GM13976 (cell line): ENCODE measurements at regions not wholly inside any gene's neighbourhood (a gene's known extent, or its start where the extent isn't known, plus 50 kb on each side); places are given as distances from the start of the nearest gene placed in this dataset.
"Not testable (repeated sequence)": the region's sequence is repeated elsewhere in the genome, so short reads cannot be mapped to it uniquely, and the experiment has no call there.

Experiments
- DNase-seq: peaks from one replicate; pipeline ENCODE4 v3.0.0; 2012; ENCODE audit warnings: low spot score
- in situ Hi-C: fragments of 300-500 bp; cut with MboI; formaldehyde crosslinking; loops from one replicate; pipeline ENCODE4 v1.12.0; 2022; ENCODE audit warnings: low sequenced_read_pairs, mixed read lengths, inconsistent platforms; ENCODE audit not compliant: unreplicated experiment
- TF ChIP-seq, protein P1 (sequence below): IDR thresholded peaks from 2 replicates; pipeline ENCODE4 v1.5.1; 2012; ENCODE audit warnings: borderline replicate concordance, mild to moderate bottlenecking; ENCODE audit not compliant: insufficient read depth; ENCODE audit errors: extremely low read depth, missing control alignments, control extremely low read depth

DNA sequence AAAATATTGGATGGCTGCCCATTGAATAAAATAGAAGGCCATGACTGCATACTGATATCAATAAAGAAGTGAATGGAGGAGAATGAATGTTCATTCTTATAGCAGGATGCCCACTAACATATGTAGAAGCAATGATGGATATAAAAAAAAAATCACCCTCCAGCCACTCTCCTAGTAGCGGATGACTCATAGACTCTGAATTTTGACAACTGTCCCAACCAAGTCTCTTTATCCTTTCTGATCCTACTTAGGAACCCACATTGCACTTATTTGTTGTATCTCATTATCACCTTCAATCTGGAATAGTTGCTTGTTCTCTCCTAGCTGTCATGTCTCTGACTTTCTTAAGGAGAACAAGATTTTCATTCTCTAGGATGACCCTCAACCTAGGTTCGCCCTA is 429.9 kb downstream of the HS3ST3B1 start:
- TF ChIP-seq, protein P1, sequence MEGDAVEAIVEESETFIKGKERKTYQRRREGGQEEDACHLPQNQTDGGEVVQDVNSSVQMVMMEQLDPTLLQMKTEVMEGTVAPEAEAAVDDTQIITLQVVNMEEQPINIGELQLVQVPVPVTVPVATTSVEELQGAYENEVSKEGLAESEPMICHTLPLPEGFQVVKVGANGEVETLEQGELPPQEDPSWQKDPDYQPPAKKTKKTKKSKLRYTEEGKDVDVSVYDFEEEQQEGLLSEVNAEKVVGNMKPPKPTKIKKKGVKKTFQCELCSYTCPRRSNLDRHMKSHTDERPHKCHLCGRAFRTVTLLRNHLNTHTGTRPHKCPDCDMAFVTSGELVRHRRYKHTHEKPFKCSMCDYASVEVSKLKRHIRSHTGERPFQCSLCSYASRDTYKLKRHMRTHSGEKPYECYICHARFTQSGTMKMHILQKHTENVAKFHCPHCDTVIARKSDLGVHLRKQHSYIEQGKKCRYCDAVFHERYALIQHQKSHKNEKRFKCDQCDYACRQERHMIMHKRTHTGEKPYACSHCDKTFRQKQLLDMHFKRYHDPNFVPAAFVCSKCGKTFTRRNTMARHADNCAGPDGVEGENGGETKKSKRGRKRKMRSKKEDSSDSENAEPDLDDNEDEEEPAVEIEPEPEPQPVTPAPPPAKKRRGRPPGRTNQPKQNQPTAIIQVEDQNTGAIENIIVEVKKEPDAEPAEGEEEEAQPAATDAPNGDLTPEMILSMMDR = no peak
- in situ Hi-C loops = no loop called here

DNA sequence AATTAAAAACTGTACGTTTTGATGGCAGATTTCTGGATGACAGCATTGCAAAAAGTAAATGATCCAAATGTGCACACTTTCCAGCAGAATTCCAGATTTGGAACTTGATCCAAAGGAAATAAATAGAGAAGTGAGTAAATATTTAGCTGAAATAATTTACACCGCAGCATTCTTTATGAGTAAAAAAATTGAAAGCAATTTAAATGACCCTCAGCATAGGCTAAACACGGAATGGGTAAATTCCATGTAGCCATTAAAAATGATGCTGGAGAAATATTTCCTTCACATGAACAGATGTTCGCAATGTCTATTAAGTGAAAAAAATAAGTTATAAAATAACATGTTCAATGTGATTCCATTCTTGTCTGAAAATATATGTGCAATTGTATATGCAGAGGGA is 424.8 kb downstream of the HS3ST3B1 start:
- DNase-seq = no peak
- TF ChIP-seq, protein P1 = no peak
- in situ Hi-C loops = no loop called here

More for the DNA sequence above, 429.9 kb downstream of the HS3ST3B1 start:
- DNase-seq = no peak

DNA sequence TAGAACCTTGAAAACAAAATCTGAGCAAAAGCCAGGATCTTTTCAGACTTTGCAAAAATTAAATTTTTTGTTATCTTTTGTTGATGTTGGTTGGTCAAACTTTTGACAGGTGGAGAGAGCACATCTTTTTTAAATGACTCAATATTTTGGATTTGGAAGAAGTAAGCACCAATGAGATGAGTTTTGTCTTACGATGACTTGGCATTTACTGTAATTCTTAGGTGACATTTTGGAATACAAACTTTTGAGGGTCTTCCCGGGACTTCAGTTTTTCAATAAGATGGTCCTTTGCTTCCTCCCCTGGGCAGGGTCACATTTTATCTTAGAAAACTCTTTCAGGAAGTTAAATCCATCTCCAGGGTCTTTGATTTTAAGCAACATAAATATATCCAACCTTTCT is 423.9 kb downstream of the HS3ST3B1 start:
- DNase-seq = no peak
- TF ChIP-seq, protein P1 = no peak
- in situ Hi-C loops = no loop called here

DNA sequence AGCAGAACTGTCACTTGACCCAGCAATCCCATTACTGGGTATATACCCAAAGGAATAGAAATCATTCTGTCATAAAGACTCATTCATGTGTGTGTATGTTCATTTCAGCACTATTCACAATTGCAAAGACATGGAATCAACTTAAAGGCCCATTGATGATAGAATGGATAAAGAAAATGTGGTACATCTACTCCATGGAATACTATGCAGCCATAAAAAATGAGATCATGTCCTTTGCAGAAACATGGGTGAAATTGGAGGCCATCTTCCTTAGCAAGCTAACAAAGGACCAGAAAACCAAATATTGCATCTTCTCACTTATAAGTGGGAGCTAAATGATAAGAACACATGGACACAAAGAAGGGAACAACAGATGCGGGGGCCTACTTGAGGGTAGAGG is 422.5 kb downstream of the HS3ST3B1 start:
- in situ Hi-C loops, DNase-seq: not testable (repeated sequence)

DNA sequence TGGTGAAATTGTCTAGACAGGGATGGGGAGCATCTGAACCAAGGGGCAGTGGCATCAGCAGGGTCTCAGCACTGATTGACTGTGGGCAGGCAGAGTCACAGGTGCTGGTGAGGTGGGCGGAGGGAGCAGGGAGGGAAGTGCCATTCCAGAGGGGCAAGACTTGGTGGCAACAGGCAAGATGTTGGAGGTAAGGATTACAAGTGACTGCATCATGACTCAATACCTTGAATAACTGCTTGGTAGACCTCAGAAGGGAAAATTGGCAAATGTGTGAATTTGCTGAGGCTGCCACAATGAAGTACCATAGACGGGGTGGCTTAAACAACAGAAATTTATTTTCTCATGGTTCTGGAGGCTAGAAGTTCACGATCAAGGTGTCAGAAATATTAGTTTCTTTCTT is 419.1 kb downstream of the HS3ST3B1 start:
- TF ChIP-seq, protein P1 = no peak
- DNase-seq = no peak
- in situ Hi-C loops = no loop called here

DNA sequence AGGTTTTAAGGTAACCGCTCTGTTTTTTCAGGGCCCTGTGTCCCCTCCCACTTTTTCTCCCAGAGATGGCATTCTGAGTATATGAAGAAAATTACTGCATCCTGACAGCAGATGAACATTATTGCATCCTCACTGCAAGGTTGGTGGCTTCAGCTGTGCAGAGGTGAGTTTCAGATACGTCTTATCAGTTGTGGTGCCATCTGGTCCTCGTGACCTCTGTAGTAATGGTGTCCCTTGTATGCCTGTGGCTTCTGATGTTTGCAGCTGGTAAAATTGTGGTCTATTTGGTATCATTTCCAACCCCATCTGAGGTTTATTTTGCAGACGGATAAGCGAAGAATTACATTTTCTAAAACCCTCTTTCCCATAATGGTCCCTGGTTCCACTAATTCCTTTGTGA is 417.0 kb downstream of the HS3ST3B1 start:
- in situ Hi-C loops = no loop called here
- TF ChIP-seq, protein P1 = no peak
- no peak for DNase-seq

DNA sequence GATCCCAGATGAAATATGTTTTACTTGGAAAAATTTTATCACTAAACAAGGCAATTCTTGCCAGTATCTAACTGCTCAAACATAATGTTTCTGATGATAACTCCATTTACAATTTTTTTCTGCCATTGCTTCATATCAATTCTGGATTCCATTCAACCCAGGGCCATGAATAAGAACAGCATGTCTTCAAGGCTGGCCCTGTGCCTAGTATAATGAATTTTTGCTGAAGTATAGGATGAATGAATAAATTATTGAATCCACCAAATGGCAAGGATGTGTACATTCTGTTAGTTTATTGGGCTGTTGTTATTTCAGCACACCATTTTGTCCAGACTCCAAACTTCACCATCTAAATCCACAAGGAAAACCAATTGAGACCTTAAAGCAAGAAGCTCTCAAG is 414.7 kb downstream of the HS3ST3B1 start:
- DNase-seq = no peak
- in situ Hi-C loops = no loop called here
- TF ChIP-seq, protein P1 = no peak
